ENCODE measurements at regions not wholly inside any gene's neighbourhood (a gene's known extent, or its start where the extent isn't known, plus 50 kb on each side); places are given as distances from the start of the nearest gene placed in this dataset.
"Not testable (repeated sequence)": the region's sequence is repeated elsewhere in the genome, so short reads cannot be mapped to it uniquely, and the experiment has no call there.

GRCh38 chr20:48139262-48140041, 354.2 kb upstream of the SULF2 start:
- no peak for TF ChIP-seq CTCF (IDR thresholded peaks at IDR 0.05; ENCODE audit: insufficient read depth, missing control alignments)
- DNase-seq (ENCODE audit: insufficient read length, low spot score): no peak
- FAIRE-seq: no peak

GRCh38 chr20:48132834-48133233, 347.6 kb upstream of the SULF2 start:
- no peak for FAIRE-seq
- no peak for TF ChIP-seq CTCF (IDR thresholded peaks at IDR 0.05; ENCODE audit: insufficient read depth, missing control alignments)

GRCh38 chr20:48131581-48131980, 346.3 kb upstream of the SULF2 start:
- no peak for TF ChIP-seq CTCF (IDR thresholded peaks at IDR 0.05; ENCODE audit: insufficient read depth, missing control alignments)
- DNase-seq (ENCODE audit: insufficient read length, low spot score) (no peak), FAIRE-seq (no peak)

More at GRCh38 chr20:48132834-48133233, 347.6 kb upstream of the SULF2 start:
- no peak for DNase-seq (ENCODE audit: insufficient read length, low spot score)

- DNase-seq (ENCODE audit: insufficient read length, low spot score) (no peak), FAIRE-seq (no peak)
- TF ChIP-seq CTCF (IDR thresholded peaks at IDR 0.05; ENCODE audit: insufficient read depth, missing control alignments): no peak
These were observed 344.2 kb upstream of the SULF2 start for GRCh38 chr20:48129345-48129942.

- TF ChIP-seq CTCF (IDR thresholded peaks at IDR 0.05; ENCODE audit: insufficient read depth, missing control alignments): no peak
- FAIRE-seq (no peak), DNase-seq (ENCODE audit: insufficient read length, low spot score) (no peak)
These were observed 343.2 kb upstream of the SULF2 start for GRCh38 chr20:48128436-48128835.

GRCh38 chr20:48127964-48128363, 342.7 kb upstream of the SULF2 start:
- not testable (repeated sequence) for DNase-seq (ENCODE audit: insufficient read length, low spot score); FAIRE-seq

GRCh38 chr20:48127133-48127532, 341.9 kb upstream of the SULF2 start:
- not testable (repeated sequence) for DNase-seq (ENCODE audit: insufficient read length, low spot score); FAIRE-seq

GRCh38 chr20:48126227-48126740, 341.0 kb upstream of the SULF2 start:
- TF ChIP-seq CTCF (IDR thresholded peaks at IDR 0.05; ENCODE audit: insufficient read depth, missing control alignments): no peak
- DNase-seq (ENCODE audit: insufficient read length, low spot score) (no peak), FAIRE-seq (no peak)
